RCC 7860 (cell line): ENCODE measurements at regions not wholly inside any gene's neighbourhood (a gene's known extent, or its start where the extent isn't known, plus 50 kb on each side); places are given as distances from the start of the nearest gene placed in this dataset.
"Not testable (repeated sequence)": the region's sequence is repeated elsewhere in the genome, so short reads cannot be mapped to it uniquely, and the experiment has no call there.

Experiments
- DNase-seq: peaks from one replicate; pipeline ENCODE4 v3.0.0-alpha.2; 2015; ENCODE audit warnings: low spot score
- FAIRE-seq: peaks from 2 replicates; lab custom pipeline; 2012; peaks lifted over from hg19 to GRCh38; lab: Jason Lieb, UNC

DNA sequence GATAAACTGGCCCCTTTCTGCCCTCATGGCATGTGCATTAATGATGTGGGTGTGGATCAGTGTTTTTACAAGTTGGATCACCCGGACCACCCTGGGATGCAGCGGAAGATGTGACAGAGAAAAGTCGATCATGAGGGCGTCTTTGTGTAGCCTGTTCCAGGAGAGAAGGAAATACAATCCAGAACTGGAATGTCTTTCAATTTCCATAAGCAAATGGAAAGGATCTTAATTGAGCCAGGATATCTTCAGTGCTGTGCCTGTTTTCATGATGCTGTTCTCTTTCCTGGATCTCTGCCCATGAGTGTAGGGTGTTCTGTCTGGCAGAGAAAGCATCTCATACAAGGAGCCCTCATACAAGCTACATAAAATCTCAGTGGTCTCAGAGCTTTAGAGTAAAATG lies 481.4 kb downstream of the XYLT1 start:
- no peak for FAIRE-seq
- no peak for DNase-seq

GRCh38 chr16:16991711-16992110 lies 479.0 kb downstream of the XYLT1 start:
- DNase-seq (no peak), FAIRE-seq (no peak)

DNA sequence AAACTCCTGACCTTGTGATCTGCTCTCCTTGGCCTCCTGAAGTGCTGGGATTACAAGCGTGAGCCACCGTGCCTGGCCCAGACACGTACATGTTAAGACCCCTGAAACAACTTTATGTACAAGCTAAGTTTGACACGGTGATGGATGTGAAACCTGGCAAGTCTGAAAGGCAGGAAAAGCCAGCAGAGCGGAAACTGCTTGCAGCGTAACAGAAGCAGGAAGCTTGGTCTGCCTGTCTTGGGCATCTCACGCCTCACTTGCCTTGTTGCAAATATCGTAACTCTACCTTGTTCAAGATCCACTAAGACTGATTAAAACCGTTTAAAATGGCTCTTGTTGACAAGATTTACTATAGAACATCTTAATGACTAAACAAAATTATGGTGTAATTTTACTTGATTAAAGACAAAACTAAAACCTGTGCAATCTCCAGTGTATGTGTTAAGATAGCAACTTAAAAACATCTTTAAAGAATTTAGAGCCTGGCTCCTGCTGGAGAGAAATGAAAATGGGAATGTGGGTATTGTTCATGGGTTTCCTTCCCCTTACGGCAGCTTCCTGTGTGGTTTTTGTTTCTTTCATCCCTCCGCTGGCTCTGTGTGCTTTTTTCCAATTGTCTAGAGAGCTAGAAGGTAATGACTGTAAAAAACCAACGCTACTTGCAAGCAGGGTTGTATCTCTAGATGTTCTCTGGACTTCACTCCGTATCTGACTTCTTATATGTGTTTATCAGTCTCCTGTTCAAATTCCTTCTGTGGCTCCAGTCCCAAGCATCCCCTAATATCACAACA lies 477.6 kb downstream of the XYLT1 start:
- DNase-seq (no peak), FAIRE-seq (no peak)

GRCh38 chr16:16994831-16995230 lies 475.9 kb downstream of the XYLT1 start:
- FAIRE-seq (no peak), DNase-seq (no peak)

DNA sequence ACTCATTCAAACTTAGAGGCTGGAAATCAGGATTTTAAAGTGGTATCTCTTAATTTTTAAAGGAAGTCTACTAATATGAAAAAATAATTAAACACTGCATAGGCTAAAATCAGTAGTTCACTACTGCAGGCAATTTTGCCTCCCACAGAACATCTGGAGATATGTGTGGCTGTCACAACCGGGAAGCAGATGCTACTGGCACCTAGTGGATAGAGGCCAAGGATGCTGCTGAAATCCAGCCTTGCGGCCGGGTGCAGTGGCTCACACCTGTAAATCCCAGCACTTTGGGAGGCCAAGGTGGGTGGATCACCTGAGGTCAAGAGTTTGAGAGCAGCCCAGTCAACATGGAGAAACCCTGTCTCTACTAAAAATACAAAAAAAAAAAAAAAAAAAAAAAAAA lies 473.9 kb downstream of the XYLT1 start:
- DNase-seq (no peak), FAIRE-seq (no peak)

- DNase-seq (no peak), FAIRE-seq (no peak)
These were observed 473.4 kb downstream of the XYLT1 start for GRCh38 chr16:16997349-16997748.

- FAIRE-seq = no peak
- DNase-seq = no peak
These were observed 469.3 kb downstream of the XYLT1 start for GRCh38 chr16:17001471-17001870.

DNA sequence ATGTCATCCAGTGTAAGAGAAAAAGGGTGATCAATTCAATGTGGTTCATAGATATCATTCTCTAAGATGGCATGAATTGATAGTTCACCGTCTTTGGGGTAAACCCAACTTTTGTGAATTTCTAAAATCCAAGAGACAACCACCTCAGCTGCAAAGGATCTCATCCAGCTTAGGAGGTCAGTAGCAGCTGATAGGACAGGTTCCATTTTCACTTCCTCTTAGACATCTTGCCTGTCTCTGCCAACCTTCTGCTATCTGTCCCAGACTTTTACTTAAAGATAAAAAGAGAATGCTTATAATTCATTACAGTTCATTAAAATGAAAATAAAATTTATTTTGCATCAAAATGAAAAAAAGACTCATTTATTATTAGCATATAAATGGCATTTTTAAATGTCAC lies 468.2 kb downstream of the XYLT1 start:
- FAIRE-seq (no peak), DNase-seq (no peak)

DNA sequence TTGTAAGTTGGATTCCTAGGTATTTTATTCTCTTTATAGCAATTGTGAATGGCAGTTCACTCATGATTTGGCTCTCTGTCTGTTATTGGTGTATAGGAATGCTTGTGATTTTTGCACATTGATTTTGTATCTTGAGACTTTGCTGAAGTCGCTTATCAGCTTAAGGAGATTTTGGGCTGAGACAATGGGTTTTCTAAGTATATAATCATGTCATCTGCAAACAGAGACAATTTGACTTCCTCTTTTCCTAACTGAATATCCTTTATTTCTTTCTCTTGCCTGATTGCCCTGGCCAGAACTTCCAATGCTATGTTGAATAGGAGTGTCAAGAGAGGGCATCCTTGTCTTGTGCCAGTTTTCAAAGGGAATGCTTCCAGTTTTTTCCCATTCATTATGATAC lies 464.8 kb downstream of the XYLT1 start:
- not testable (repeated sequence) for FAIRE-seq, DNase-seq

DNA sequence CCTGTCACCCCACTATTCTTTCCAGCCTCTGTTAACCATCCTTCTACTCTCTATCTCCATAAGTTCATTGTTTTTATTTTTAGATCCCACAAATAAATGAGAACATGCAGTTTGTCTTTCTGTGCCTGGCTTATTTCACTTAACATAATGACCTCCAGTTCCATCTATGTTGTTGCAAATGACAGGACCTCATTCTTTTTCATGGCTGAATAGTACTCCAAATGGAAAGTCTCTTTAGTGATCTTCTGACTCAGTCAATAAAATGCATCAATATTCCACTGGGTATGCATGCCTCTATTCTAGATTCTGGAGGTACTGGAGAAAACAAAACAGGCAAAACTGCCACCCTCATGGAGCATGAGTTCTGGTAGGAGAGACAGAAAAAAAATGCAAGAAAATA lies 459.0 kb downstream of the XYLT1 start:
- no peak for DNase-seq
- no peak for FAIRE-seq

DNA sequence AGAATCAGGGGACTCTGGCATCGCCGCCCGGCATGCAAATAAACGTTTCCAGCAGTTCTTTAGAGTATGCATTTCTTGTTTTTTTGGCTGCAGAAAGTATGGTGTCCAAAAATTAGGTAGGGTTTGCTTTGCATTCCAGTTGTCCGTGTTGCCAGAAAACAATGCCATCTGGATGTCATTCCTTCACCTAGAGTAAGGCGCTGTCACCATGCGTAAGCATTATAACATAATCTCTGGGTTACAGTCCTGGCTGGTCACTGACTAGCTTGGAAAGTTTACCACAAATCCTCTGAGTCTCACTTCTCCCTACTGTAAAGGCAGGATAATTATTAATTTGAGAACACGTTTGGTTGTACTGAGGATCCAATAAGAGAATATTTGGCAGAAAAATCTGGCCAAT lies 457.7 kb downstream of the XYLT1 start:
- FAIRE-seq = no peak
- no peak for DNase-seq

DNA sequence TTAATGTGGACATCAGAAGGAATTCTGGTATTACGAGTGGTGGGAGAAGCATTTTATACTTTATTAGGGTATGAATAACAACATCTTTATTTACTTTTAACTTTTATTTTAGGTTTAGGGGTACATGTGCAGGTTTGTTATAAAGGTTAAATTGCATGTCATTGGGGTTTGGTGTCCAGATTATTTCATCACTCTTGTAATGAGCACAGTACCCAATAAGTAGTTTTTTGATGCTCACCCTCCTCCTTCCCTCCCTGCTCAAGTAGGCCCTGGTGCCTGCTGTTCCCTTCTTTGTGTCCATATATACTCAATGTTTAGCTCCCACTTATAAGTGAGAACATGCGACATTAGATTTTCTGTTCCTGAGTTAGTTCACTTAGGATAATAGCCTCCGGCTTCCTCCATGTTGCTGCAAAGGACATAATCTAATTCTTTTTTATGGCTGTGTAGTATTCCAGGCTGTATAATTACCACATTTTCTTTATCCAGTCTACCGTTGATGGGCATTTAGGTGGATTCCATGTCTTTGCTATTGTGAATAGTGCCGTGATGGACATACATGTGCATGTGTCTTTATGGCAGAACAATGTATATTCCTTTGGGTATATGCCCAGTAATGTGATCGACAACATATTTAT lies 456.2 kb downstream of the XYLT1 start:
- FAIRE-seq (no peak), DNase-seq (no peak)

DNA sequence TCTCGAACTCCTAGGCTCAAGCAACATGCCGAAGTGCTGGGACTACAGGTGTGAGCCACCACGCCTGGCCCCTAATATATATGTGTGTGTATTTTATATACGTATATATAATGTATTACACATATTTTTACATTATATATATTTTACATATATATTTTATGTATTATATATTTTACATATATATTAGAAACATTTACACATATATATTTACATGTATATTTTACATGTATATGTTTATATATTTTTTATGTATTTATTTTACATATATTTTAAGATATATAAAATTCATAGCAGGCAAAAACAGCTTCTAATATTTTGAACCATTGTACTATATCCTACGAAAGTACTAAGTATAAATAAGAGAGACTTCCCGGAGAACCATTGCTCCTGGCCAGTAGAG lies 455.1 kb downstream of the XYLT1 start:
- FAIRE-seq (peak; percentile 2), DNase-seq (no peak)

DNA sequence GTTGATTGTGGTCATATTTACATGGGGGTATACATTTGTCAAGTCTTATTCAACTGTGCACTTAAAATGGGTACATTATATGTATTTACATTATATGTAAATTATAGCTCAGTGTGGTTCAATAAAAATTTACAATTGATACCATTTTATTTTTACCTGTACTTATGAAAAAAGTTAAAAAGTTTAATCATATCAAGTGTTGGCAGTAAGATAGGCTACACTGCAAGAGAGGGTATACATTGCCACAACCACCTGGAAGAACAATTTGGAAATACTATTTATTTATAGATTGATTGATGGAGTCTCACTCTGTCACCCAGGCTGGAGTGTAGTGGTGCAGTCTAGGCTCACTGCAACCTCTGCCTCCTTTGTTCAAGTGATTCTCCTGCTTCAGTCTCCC lies 453.3 kb downstream of the XYLT1 start:
- FAIRE-seq (no peak), DNase-seq (no peak)

GRCh38 chr16:17018585-17018939 lies 452.2 kb downstream of the XYLT1 start:
- FAIRE-seq = no peak
- no peak for DNase-seq

DNA sequence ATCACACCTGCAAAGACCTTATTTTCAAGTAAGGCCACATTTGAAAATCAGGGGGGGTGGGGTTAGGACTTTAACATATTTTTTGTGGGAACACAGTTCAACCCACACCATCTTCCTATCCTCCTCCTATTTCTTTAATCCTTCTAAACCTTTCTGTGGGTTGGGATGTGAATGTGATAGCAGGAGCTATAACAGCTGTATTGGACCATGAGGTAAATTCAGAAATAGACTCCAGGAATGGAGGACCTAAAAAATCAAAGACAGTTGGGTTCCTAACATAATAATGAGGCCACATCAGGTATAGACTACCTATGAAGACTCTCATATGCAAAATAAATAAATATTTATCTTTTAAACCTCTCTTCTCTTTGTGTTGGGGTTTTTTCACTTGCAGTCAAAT lies 451.4 kb downstream of the XYLT1 start:
- no peak for DNase-seq
- no peak for FAIRE-seq

DNA sequence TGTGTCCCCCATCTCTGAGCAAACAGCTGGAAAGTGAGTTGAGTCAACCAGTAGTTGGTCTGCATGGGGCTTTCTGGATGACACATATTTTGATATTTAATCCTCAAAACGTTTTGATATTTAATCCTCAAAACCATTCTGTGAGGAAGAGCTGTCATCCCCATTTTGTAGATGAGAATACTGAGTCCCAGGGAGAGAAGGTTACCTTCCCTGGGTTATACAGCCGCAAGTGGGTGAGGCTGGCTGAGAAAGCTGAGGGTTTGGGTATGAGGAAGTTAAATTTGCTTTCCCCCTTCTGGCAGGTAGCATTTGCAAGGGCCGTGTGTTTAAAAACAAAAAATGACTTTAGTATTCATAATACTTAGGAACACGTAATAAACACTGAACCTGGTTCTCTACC lies 447.2 kb downstream of the XYLT1 start:
- DNase-seq (no peak), FAIRE-seq (no peak)

- FAIRE-seq (no peak), DNase-seq (no peak)
These were observed 446.2 kb downstream of the XYLT1 start for GRCh38 chr16:17024514-17024913.

DNA sequence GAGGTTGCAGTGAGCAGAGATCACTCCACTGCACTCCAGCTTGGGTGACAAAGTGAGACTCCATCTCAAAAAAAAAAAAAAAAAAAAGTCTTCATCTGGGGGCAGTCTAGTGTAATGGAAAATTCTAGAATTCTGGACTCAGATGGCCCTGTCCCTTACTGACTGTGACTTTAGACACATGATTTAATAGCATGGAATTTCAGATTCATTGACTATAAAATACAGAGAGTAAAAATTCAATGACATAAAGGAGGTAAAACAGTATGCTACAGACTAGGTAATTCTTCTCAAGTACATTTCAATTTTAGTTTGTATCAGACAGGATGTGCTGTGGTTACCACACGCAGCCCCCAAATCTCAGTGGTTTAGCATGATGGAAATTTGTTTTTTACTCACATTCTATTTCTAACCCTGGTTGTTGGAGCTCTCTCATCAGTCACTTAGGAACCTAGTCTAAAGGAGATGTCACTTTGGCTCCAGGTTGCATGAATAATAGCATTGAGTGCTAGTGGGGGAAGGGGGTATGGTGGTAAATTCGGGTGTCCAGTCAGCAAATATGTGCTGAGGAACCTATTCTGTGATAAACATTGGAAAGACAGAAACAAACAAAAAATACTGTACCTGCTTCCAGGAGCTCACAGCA lies 444.0 kb downstream of the XYLT1 start:
- DNase-seq (no peak), FAIRE-seq (no peak)

DNA sequence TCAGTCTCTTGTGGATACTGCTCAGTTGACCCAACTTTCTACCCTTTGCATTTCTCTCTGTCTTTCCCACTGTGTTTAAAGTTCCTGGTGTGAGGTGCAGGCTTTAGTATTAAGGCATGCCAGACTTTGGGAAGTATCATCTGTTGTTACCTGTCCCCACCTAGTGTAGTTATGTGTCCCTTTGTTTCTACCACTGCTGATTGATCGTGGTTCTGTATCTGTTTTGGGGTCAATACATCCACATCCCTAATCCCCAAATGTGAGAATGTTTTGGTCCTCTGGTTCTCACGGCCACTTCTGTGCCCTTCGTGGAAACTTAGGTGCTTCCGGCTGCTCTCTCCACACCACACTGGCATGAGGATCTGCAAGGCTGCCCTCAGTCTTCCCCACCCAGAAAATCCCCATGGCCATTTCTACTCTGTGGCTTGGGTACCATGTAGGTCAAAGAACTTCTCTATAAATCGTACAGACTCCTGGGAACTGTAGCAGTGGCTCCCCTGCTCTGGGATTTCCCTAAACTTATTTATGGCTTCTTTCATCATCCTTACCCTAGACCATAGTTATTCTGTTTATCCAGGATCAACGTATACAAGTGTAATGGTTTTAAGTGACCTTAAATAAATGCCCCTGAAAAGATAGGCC lies 443.2 kb downstream of the XYLT1 start:
- FAIRE-seq = no peak
- DNase-seq = no peak

DNA sequence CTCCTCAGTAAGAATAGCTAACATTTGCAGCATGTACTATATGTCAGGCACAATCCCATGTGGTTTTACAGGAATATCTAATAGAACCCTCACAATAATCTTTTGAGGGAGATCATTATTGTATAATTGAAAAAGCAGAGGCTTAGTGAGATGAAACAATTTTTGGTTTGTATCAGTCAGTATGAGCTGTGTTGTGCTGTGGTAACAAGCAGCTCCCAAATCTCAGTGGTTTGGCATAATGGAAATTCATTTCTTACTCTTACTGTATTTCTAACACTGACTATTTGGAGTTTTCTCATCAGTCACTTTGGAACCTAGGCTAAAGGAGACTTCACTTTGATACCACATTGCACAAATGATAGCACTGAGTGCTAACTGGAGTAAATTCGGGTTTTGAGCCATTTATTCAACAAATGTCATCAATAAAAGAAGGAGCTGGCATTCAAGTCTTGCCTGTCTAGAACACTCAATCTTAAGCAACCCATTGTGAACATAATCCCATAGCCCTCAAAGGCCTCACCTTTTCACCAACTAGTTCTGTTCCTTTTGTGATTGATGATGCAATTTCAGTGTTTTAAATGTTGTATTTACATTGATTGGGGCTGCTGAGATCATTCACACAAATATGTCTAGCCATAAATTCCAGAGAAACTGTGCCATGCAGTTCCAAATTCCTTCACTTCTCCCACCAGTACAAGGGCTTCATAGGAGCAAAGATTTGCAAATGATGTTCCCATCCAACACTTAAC lies 441.0 kb downstream of the XYLT1 start:
- no peak for FAIRE-seq
- DNase-seq = no peak
